ENCODE measurements at regions not wholly inside any gene's neighbourhood (a gene's known extent, or its start where the extent isn't known, plus 50 kb on each side); places are given as distances from the start of the nearest gene placed in this dataset.

DNA sequence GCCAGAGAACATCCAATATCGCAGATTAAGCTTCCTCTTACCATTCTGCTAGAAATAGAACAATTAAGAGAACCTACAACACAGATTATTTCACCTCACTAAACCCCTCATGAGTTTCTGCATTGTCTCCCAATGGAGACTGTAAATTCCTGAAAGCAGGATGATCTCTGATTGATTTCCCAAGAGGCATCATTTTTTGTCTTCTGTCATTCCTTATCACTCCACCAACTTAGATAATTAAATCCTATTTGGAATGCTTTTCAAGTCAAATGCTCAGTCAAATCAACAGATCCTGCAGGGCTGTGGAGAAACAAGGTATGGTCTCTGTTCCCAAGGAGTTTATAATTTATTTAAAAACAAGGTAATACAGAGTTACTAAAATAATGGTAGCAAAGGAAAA is 161.5 kb downstream of the MTERF1 start:
- Histone ChIP-seq H3K4me1 (ENCODE audit: insufficient read depth, low read length) (peaks cover 27% of the 10 kb centered on the region), H3K4me2 (ENCODE audit: low read length) (no peak overlapping the region), H3K27me3 (ENCODE audit: low read length) (no peaks in the 10 kb centered on the region), H3K79me2 (ENCODE audit: low read length) (no peaks in the 10 kb centered on the region), H3K4me3 (ENCODE audit: low read length) (no peak overlapping the region), H3K9me3 (ENCODE audit: low read length) (no peaks in the 10 kb centered on the region), H3K36me3 (ENCODE audit: low read depth, low read length) (no peaks in the 10 kb centered on the region), H3K9ac (ENCODE audit: low read length) (no peak overlapping the region), H3K9me2 (replicated peaks; ENCODE audit: low read length) (no peaks in the 10 kb centered on the region), H4K20me1 (ENCODE audit: low read length) (no peaks in the 10 kb centered on the region), H2AFZ (ENCODE audit: low read length) (no peak overlapping the region), H3K27ac (ENCODE audit: low read length) (no peak overlapping the region), H3F3A (ENCODE audit: low read length, unreplicated experiment) (peaks cover 5% of the 10 kb centered on the region)
- BruUV-seq (replicated peaks): no TSS peak
- ChIA-PET CTCF (no interaction called here), POLR2A (ENCODE audit: unreplicated experiment) (no interaction called here)
- TF ChIP-seq EZH2 (IDR thresholded peaks at IDR 0.05; ENCODE audit: low read length, unreplicated experiment) (no peak), EZH2phosphoT487 (IDR thresholded peaks at IDR 0.05; ENCODE audit: borderline replicate concordance, low read length) (no peak)
- TF ChIP-seq, protein P1, sequence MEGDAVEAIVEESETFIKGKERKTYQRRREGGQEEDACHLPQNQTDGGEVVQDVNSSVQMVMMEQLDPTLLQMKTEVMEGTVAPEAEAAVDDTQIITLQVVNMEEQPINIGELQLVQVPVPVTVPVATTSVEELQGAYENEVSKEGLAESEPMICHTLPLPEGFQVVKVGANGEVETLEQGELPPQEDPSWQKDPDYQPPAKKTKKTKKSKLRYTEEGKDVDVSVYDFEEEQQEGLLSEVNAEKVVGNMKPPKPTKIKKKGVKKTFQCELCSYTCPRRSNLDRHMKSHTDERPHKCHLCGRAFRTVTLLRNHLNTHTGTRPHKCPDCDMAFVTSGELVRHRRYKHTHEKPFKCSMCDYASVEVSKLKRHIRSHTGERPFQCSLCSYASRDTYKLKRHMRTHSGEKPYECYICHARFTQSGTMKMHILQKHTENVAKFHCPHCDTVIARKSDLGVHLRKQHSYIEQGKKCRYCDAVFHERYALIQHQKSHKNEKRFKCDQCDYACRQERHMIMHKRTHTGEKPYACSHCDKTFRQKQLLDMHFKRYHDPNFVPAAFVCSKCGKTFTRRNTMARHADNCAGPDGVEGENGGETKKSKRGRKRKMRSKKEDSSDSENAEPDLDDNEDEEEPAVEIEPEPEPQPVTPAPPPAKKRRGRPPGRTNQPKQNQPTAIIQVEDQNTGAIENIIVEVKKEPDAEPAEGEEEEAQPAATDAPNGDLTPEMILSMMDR (conservative IDR thresholded peaks at IDR 0.05; ENCODE audit: low read depth, low read length): no peak
- DNase-seq (no peak), ATAC-seq (no peak)
- intact Hi-C loops (cut with micrococcal nuclease): no loop called here

DNA sequence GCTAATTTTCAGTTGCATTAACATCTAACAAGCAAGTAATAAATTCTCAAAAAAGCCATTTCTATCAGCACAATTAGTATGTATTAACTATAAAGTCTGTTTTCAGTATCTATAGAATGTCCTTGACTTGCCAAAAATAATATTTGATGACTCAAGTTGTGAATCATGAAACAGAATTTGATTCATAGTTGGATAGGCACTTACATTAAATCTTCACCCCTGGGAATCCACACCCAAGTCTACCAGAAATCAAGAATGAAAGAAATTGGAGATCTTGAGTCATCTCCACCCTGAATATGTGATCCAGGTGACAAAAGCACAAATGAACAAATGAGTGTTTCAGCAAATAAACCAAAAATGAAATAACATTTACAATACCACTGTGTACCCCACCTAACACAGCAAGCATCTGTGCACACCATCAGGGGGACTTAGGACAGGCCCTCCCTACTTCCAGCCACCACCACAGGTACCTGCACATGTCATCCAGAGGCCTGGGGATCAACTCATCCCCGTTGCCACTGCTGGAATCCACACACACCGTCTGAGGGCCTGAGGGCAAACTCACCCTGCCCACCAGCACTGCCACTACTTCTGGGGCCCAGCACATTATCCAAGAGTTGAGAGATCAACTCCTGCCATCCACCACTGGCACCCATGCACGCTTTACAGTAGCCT is 160.1 kb downstream of the MTERF1 start:
- intact Hi-C loops (cut with micrococcal nuclease): loop anchor here (1.0 kb wide), 1 partner anchor 64 kb away; no protein-coding TSS in a partner anchor

More for the DNA sequence above, 160.1 kb downstream of the MTERF1 start:
- no TSS peak for BruUV-seq (replicated peaks)
- no peaks in the 10 kb centered on the region for H3K9me2 ChIP-seq (replicated peaks; ENCODE audit: low read length)
- H3K27ac ChIP-seq (ENCODE audit: low read length): peak overlapping the region; percentile 87
- no peaks in the 10 kb centered on the region for H4K20me1 ChIP-seq (ENCODE audit: low read length)
- H3K27me3 ChIP-seq (ENCODE audit: low read length): no peaks in the 10 kb centered on the region
- CTCF ChIA-PET: no interaction called here
- H3K36me3 ChIP-seq (ENCODE audit: low read depth, low read length): no peaks in the 10 kb centered on the region
- peak; percentile 93 for ATAC-seq
- TF ChIP-seq, protein P1 (conservative IDR thresholded peaks at IDR 0.05; ENCODE audit: low read depth, low read length): no peak
- no peak for TF ChIP-seq EZH2phosphoT487 (IDR thresholded peaks at IDR 0.05; ENCODE audit: borderline replicate concordance, low read length)
- no peak for TF ChIP-seq EZH2 (IDR thresholded peaks at IDR 0.05; ENCODE audit: low read length, unreplicated experiment)
- peaks cover 5% of the 10 kb centered on the region for H3F3A ChIP-seq (ENCODE audit: low read length, unreplicated experiment)
- DNase-seq: peak; percentile 92
- peaks cover 25% of the 10 kb centered on the region for H3K4me1 ChIP-seq (ENCODE audit: insufficient read depth, low read length)
- 0 out of 2 replicates have a peak overlapping the region, but pooled peaks have one; percentile 46 for H2AFZ ChIP-seq (ENCODE audit: low read length)
- 0 out of 2 replicates have a peak overlapping the region, but pooled peaks have one; percentile 10 for H3K4me3 ChIP-seq (ENCODE audit: low read length)
- peak overlapping the region; percentile 9; the same call in 1 of the 2 replicates for H3K9ac ChIP-seq (ENCODE audit: low read length)
- POLR2A ChIA-PET (ENCODE audit: unreplicated experiment): no interaction called here
- H3K9me3 ChIP-seq (ENCODE audit: low read length): no peaks in the 10 kb centered on the region
- peak overlapping the region; percentile 66 for H3K4me2 ChIP-seq (ENCODE audit: low read length)
- no peaks in the 10 kb centered on the region for H3K79me2 ChIP-seq (ENCODE audit: low read length)
